ENCODE measurements at regions not wholly inside any gene's neighbourhood (a gene's known extent, or its start where the extent isn't known, plus 50 kb on each side); places are given as distances from the start of the nearest gene placed in this dataset.

- H3K9me3 Mint-ChIP-seq (ENCODE audit: unreplicated experiment): no peaks in the 10 kb centered on the region
- DNase-seq (ENCODE audit: low read depth): peak; percentile 42
Measured at GRCh38 chr13:64684685-64685431, 2545.3 kb downstream of the PCDH9 start.

DNA sequence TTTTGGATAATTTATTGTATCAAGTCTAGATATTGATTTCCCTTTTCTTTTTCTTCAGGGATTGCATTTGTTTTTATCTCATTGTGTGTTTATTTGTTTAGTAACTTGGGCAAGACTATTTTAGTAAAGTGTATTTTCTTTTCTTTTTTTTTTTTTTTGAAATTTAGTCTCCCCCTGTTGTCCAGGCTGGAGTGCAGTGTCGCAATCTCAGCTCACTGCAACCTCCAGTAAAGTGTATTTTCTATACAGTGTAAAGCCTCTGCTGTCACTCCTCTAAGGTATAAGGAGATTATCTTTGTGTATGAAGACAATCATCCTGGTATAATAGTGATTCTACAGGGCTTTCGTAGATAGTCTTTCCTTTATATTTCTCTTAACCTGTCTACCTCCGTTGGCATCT lies 2546.0 kb downstream of the PCDH9 start:
- Mint-ChIP-seq H3K9me3 (ENCODE audit: unreplicated experiment) (no peaks in the 10 kb centered on the region), H3K27ac (ENCODE audit: unreplicated experiment) (peak overlapping the region; percentile 13), H3K4me3 (ENCODE audit: unreplicated experiment) (no peak overlapping the region), H3K36me3 (ENCODE audit: low read depth, unreplicated experiment) (no peaks in the 10 kb centered on the region), H3K27me3 (ENCODE audit: low read depth, unreplicated experiment) (no peaks in the 10 kb centered on the region), H3K4me1 (ENCODE audit: low read depth, unreplicated experiment) (peaks cover 13% of the 10 kb centered on the region)
- DNase-seq (ENCODE audit: low read depth) (no peak), FAIRE-seq (no peak)
- no peaks in the 10 kb centered on the region for H4K20me1 ChIP-seq (ENCODE audit: insufficient read depth, low read length)
- H3K9ac ChIP-seq (ENCODE audit: low read length): no peak overlapping the region
- no peak overlapping the region for H3K4me3 ChIP-seq (ENCODE audit: insufficient read depth, low read depth, low read length)
- H3K27ac ChIP-seq (ENCODE audit: low read depth, low read length): no peak overlapping the region
- H3K9me3 ChIP-seq (ENCODE audit: insufficient read depth, low read depth, low read length): no peaks in the 10 kb centered on the region
- no peak overlapping the region for H3K4me2 ChIP-seq (ENCODE audit: low read length)
- H3K27me3 ChIP-seq (ENCODE audit: insufficient read depth, low read length): no peaks in the 10 kb centered on the region
- no peak overlapping the region for H2AFZ ChIP-seq (ENCODE audit: low read depth, low read length)
- H3K4me1 ChIP-seq (ENCODE audit: insufficient read depth, low read length): no peaks in the 10 kb centered on the region
- H3K79me2 ChIP-seq (ENCODE audit: insufficient read depth, low read length): no peaks in the 10 kb centered on the region
- no peaks in the 10 kb centered on the region for H3K36me3 ChIP-seq (ENCODE audit: insufficient read depth, low read length)
- TF ChIP-seq EZH2 (IDR thresholded peaks at IDR 0.05; ENCODE audit: insufficient read depth, low read length): no peak
- TF ChIP-seq, protein P1, sequence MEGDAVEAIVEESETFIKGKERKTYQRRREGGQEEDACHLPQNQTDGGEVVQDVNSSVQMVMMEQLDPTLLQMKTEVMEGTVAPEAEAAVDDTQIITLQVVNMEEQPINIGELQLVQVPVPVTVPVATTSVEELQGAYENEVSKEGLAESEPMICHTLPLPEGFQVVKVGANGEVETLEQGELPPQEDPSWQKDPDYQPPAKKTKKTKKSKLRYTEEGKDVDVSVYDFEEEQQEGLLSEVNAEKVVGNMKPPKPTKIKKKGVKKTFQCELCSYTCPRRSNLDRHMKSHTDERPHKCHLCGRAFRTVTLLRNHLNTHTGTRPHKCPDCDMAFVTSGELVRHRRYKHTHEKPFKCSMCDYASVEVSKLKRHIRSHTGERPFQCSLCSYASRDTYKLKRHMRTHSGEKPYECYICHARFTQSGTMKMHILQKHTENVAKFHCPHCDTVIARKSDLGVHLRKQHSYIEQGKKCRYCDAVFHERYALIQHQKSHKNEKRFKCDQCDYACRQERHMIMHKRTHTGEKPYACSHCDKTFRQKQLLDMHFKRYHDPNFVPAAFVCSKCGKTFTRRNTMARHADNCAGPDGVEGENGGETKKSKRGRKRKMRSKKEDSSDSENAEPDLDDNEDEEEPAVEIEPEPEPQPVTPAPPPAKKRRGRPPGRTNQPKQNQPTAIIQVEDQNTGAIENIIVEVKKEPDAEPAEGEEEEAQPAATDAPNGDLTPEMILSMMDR (IDR thresholded peaks at IDR 0.05; ENCODE audit: insufficient read depth, low read depth, low read length): no peak

More at GRCh38 chr13:64684685-64685431, 2545.3 kb downstream of the PCDH9 start:
- no peaks in the 10 kb centered on the region for H3K79me2 ChIP-seq (ENCODE audit: insufficient read depth, low read length)
- Mint-ChIP-seq H3K4me1 (ENCODE audit: low read depth, unreplicated experiment) (peaks cover 18% of the 10 kb centered on the region), H3K4me3 (ENCODE audit: unreplicated experiment) (no peak overlapping the region), H3K27me3 (ENCODE audit: low read depth, unreplicated experiment) (no peaks in the 10 kb centered on the region), H3K27ac (ENCODE audit: unreplicated experiment) (peak overlapping the region; percentile 13), H3K36me3 (ENCODE audit: low read depth, unreplicated experiment) (no peaks in the 10 kb centered on the region)
- no peak overlapping the region for H3K4me2 ChIP-seq (ENCODE audit: low read length)
- H3K27me3 ChIP-seq (ENCODE audit: insufficient read depth, low read length): no peaks in the 10 kb centered on the region
- H3K4me3 ChIP-seq (ENCODE audit: insufficient read depth, low read depth, low read length): no peak overlapping the region
- peak overlapping the region; percentile 65 for H2AFZ ChIP-seq (ENCODE audit: low read depth, low read length)
- TF ChIP-seq, protein P1 (IDR thresholded peaks at IDR 0.05; ENCODE audit: insufficient read depth, low read depth, low read length): no peak
- TF ChIP-seq EZH2 (IDR thresholded peaks at IDR 0.05; ENCODE audit: insufficient read depth, low read length): no peak
- H4K20me1 ChIP-seq (ENCODE audit: insufficient read depth, low read length): no peaks in the 10 kb centered on the region
- no peaks in the 10 kb centered on the region for H3K9me3 ChIP-seq (ENCODE audit: insufficient read depth, low read depth, low read length)
- H3K36me3 ChIP-seq (ENCODE audit: insufficient read depth, low read length): no peaks in the 10 kb centered on the region
- no peak overlapping the region for H3K9ac ChIP-seq (ENCODE audit: low read length)
- H3K27ac ChIP-seq (ENCODE audit: low read depth, low read length): no peak overlapping the region
- FAIRE-seq: no peak
- H3K4me1 ChIP-seq (ENCODE audit: insufficient read depth, low read length): peaks cover 5% of the 10 kb centered on the region

GRCh38 chr13:64680739-64681138 lies 2549.4 kb downstream of the PCDH9 start:
- H3K4me2 ChIP-seq (ENCODE audit: low read length): no peak overlapping the region
- no peak overlapping the region for H3K4me3 Mint-ChIP-seq (ENCODE audit: unreplicated experiment)
- FAIRE-seq (no peak), DNase-seq (ENCODE audit: low read depth) (no peak)
- no peak overlapping the region for H2AFZ ChIP-seq (ENCODE audit: low read depth, low read length)
- no peaks in the 10 kb centered on the region for H3K27me3 Mint-ChIP-seq (ENCODE audit: low read depth, unreplicated experiment)
- H3K27me3 ChIP-seq (ENCODE audit: insufficient read depth, low read length): no peaks in the 10 kb centered on the region
- H3K36me3 ChIP-seq (ENCODE audit: insufficient read depth, low read length): no peaks in the 10 kb centered on the region
- H3K27ac Mint-ChIP-seq (ENCODE audit: unreplicated experiment): no peak overlapping the region
- no peaks in the 10 kb centered on the region for H3K9me3 Mint-ChIP-seq (ENCODE audit: unreplicated experiment)
- H3K27ac ChIP-seq (ENCODE audit: low read depth, low read length): no peak overlapping the region
- no peak overlapping the region for H3K4me3 ChIP-seq (ENCODE audit: insufficient read depth, low read depth, low read length)
- peaks cover under 1% of the 10 kb centered on the region for H3K4me1 ChIP-seq (ENCODE audit: insufficient read depth, low read length)
- H3K79me2 ChIP-seq (ENCODE audit: insufficient read depth, low read length): no peaks in the 10 kb centered on the region
- no peaks in the 10 kb centered on the region for H4K20me1 ChIP-seq (ENCODE audit: insufficient read depth, low read length)
- no peak for TF ChIP-seq EZH2 (IDR thresholded peaks at IDR 0.05; ENCODE audit: insufficient read depth, low read length)
- TF ChIP-seq, protein P1 (IDR thresholded peaks at IDR 0.05; ENCODE audit: insufficient read depth, low read depth, low read length): no peak
- H3K36me3 Mint-ChIP-seq (ENCODE audit: low read depth, unreplicated experiment): no peaks in the 10 kb centered on the region
- H3K9me3 ChIP-seq (ENCODE audit: insufficient read depth, low read depth, low read length): no peaks in the 10 kb centered on the region
- H3K9ac ChIP-seq (ENCODE audit: low read length): no peak overlapping the region
- peaks cover 13% of the 10 kb centered on the region for H3K4me1 Mint-ChIP-seq (ENCODE audit: low read depth, unreplicated experiment)

All from astrocyte (in vitro differentiated cells and primary cell).